Esophagus muscularis mucosa (tissue), 4 donors: ENCODE measurements at regions not wholly inside any gene's neighbourhood (a gene's known extent, or its start where the extent isn't known, plus 50 kb on each side); places are given as distances from the start of the nearest gene placed in this dataset.

ENCODE experiments used
- DNase-seq: peaks from one replicate; pipeline ENCODE4 v3.0.0-alpha.2; 2017; ENCODE audit errors: extremely low spot score
- H3K27ac ChIP-seq, 4 donors: fragments of 200-600 bp; sonication (generic); replicated peaks in 1 of 4; 1 replicate in 3 of 4; 2 replicates in 1 of 4; pipeline ENCODE4 v1.5.1; 2016 to 2019; ENCODE audit warnings: mild to moderate bottlenecking in 1 of 4
- H3K27me3 ChIP-seq, 4 donors: fragments of 200-600 bp; sonication (generic); one replicate each; pipeline versions ENCODE4 v1.5.1 to v1.6.0; 2016 to 2019
- H3K36me3 ChIP-seq, 4 donors: fragments of 200-600 bp; sonication (generic); one replicate each; pipeline ENCODE4 v1.5.1; 2016 to 2019
- H3K4me1 ChIP-seq, 4 donors: fragments of 200-600 bp; sonication (generic); one replicate each; pipeline ENCODE4 v1.5.1; 2016 to 2019
- H3K4me3 ChIP-seq, 4 donors: fragments of 200-600 bp; sonication (generic); 1 replicate in 2 of 4; 2 replicates in 2 of 4; pipeline ENCODE4 v1.5.1; 2016 to 2019; ENCODE audit warnings: mild to moderate bottlenecking in 4 of 4, moderate library complexity in 1 of 4
- H3K9me3 ChIP-seq, 4 donors: fragments of 200-600 bp; sonication (generic); 1 replicate in 3 of 4; 2 replicates in 1 of 4; pipeline ENCODE4 v1.5.1; 2016 to 2019
- CTCF ChIP-seq, 3 experiments: fragments of 200-600 bp in 2 of 3; fragments of 450-650 bp in 1 of 3; sonication (generic) in 2 of 3; IDR thresholded peaks; one replicate each; pipeline ENCODE4 v1.5.1; 2017 to 2019; ENCODE audit warnings: antibody characterized with exemption in 3 of 3, mild to moderate bottlenecking in 2 of 3, moderate library complexity in 1 of 3
- EP300 ChIP-seq: sonication (generic); formaldehyde crosslinking; IDR thresholded peaks from one replicate; pipeline ENCODE4 v1.6.1; 2017; ENCODE audit warnings: antibody characterized with exemption
- POLR2A ChIP-seq: fragments of 450-650 bp; IDR thresholded peaks from one replicate; pipeline ENCODE4 v1.6.1; 2017; ENCODE audit warnings: antibody characterized with exemption, moderate library complexity, mild to moderate bottlenecking, low read depth
- POLR2AphosphoS5 ChIP-seq, 2 donors: sonication (generic); formaldehyde crosslinking; IDR thresholded peaks; one replicate each; pipeline ENCODE4 v1.6.1; 2017; ENCODE audit warnings: antibody characterized with exemption in 2 of 2
- WGBS: methylation state at CpG from one replicate; pipeline ENCODE4 v1.1.5; 2018; 5-methylcytosine and 5-hydroxymethylcytosine counted together
- intact Hi-C: fragments of 100-400 bp; cut with DNase I; formaldehyde crosslinking; loops from one replicate; pipeline ENCODE4 v1.15.1; 2023

GRCh38 chr2:121860758-121861227, 105.3 kb downstream of the TSN start:
- peaks cover 0 to 21% (median 0%) of the 10 kb centered on the region in 4 donors for H3K27me3 ChIP-seq
- WGBS = 54% methylated on average over 3 of the region's 3 CpGs
- no peak overlapping the region for H3K4me3 ChIP-seq
- peaks cover 0 to 4% (median 0%) of the 10 kb centered on the region in 4 donors for H3K4me1 ChIP-seq
- H3K9me3 ChIP-seq = no peaks in the 10 kb centered on the region
- DNase-seq = no peak
- TF ChIP-seq POLR2A = no peak
- TF ChIP-seq CTCF (IDR thresholded peaks at IDR 0.05) = no peak
- TF ChIP-seq POLR2AphosphoS5 (IDR thresholded peaks at IDR 0.05) = no peak
- no peak for TF ChIP-seq EP300
- no peak overlapping the region for H3K27ac ChIP-seq
- intact Hi-C loops = no loop called here
- H3K36me3 ChIP-seq = no peaks in the 10 kb centered on the region

- no peak for DNase-seq
- Histone ChIP-seq H3K27ac (no peak overlapping the region), H3K36me3 (no peaks in the 10 kb centered on the region), H3K27me3 (peaks cover 0 to 21% (median 0%) of the 10 kb centered on the region in 4 donors), H3K4me1 (peaks cover 0 to 4% (median 0%) of the 10 kb centered on the region in 4 donors), H3K9me3 (no peaks in the 10 kb centered on the region), H3K4me3 (no peak overlapping the region)
- TF ChIP-seq POLR2AphosphoS5 (IDR thresholded peaks at IDR 0.05) (no peak), EP300 (no peak), POLR2A (no peak), CTCF (IDR thresholded peaks at IDR 0.05) (no peak)
- WGBS = 85% methylated on average over 4 of the region's 4 CpGs
- intact Hi-C loops = no loop called here
These were observed 106.8 kb downstream of the TSN start for GRCh38 chr2:121862286-121862685.

GRCh38 chr2:121865914-121866313, 110.5 kb downstream of the TSN start:
- H3K27me3 ChIP-seq = peaks cover 0 to 6% (median 0%) of the 10 kb centered on the region in 4 donors
- H3K36me3 ChIP-seq = no peaks in the 10 kb centered on the region
- H3K4me1 ChIP-seq = peaks cover 0 to 4% (median 0%) of the 10 kb centered on the region in 4 donors
- DNase-seq = no peak
- H3K9me3 ChIP-seq = no peaks in the 10 kb centered on the region
- no peak overlapping the region for H3K27ac ChIP-seq
- intact Hi-C loops = no loop called here
- 60% methylated on average over 2 of the region's 2 CpGs for WGBS
- TF ChIP-seq EP300 (no peak), POLR2AphosphoS5 (IDR thresholded peaks at IDR 0.05) (no peak), POLR2A (no peak), CTCF (IDR thresholded peaks at IDR 0.05) (no peak)
- no peak overlapping the region for H3K4me3 ChIP-seq

GRCh38 chr2:121866789-121867188, 111.3 kb downstream of the TSN start:
- Histone ChIP-seq H3K36me3 (no peaks in the 10 kb centered on the region), H3K27ac (no peak overlapping the region), H3K27me3 (peaks cover 0 to 3% (median 0%) of the 10 kb centered on the region in 4 donors), H3K4me3 (no peak overlapping the region), H3K9me3 (no peaks in the 10 kb centered on the region), H3K4me1 (peaks cover 0 to 4% (median 0%) of the 10 kb centered on the region in 4 donors)
- intact Hi-C loops = no loop called here
- DNase-seq = no peak
- TF ChIP-seq EP300 (no peak), POLR2AphosphoS5 (IDR thresholded peaks at IDR 0.05) (no peak), CTCF (IDR thresholded peaks at IDR 0.05) (no peak), POLR2A (no peak)
- 89% methylated on average over 5 of the region's 6 CpGs for WGBS

GRCh38 chr2:121868652-121869051, 113.2 kb downstream of the TSN start:
- 68% methylated on average over 1 of the region's 1 CpG for WGBS
- Histone ChIP-seq H3K36me3 (no peaks in the 10 kb centered on the region), H3K9me3 (no peaks in the 10 kb centered on the region), H3K27ac (no peak overlapping the region), H3K4me1 (peaks cover 0 to 4% (median 0%) of the 10 kb centered on the region in 4 donors), H3K4me3 (no peak overlapping the region), H3K27me3 (no peaks in the 10 kb centered on the region)
- TF ChIP-seq CTCF (IDR thresholded peaks at IDR 0.05) (no peak), POLR2A (no peak), EP300 (no peak), POLR2AphosphoS5 (IDR thresholded peaks at IDR 0.05) (no peak)
- intact Hi-C loops = no loop called here
- DNase-seq = no peak
